H9 (cell line): ENCODE measurements at regions not wholly inside any gene's neighbourhood (a gene's known extent, or its start where the extent isn't known, plus 50 kb on each side); places are given as distances from the start of the nearest gene placed in this dataset.

ENCODE experiments used
- DNase-seq: peaks from one replicate; pipeline ENCODE4 v3.0.0-alpha.2; 2017
- H2AFZ ChIP-seq: one replicate; pipeline ENCODE4 v1.6.1; 2013; ENCODE audit warnings: mild to moderate bottlenecking, low read length, control low read depth, moderate library complexity
- H2AK5ac ChIP-seq: 2 replicates; pipeline ENCODE4 v1.6.1; 2013; ENCODE audit warnings: low read length, control low read depth, mixed read lengths; ENCODE audit not compliant: insufficient read length
- H2BK120ac ChIP-seq: one replicate; pipeline ENCODE4 v1.6.1; 2013; ENCODE audit warnings: low read depth, mild to moderate bottlenecking, low read length, control low read depth, inconsistent platforms; ENCODE audit not compliant: poor library complexity, severe bottlenecking
- H2BK12ac ChIP-seq: 2 replicates; pipeline ENCODE4 v1.6.1; 2013; ENCODE audit warnings: low read length, control low read depth, mixed read lengths, low read depth; ENCODE audit not compliant: insufficient read length
- H2BK15ac ChIP-seq: 2 replicates; pipeline ENCODE4 v1.6.1; 2013; ENCODE audit warnings: low read depth, low read length, control low read depth
- H2BK20ac ChIP-seq: one replicate; pipeline ENCODE4 v1.6.1; 2013; ENCODE audit warnings: low read depth, mild to moderate bottlenecking, low read length, control low read depth, inconsistent platforms; ENCODE audit not compliant: poor library complexity, severe bottlenecking
- H2BK5ac ChIP-seq: 2 replicates; pipeline ENCODE4 v1.6.1; 2013; ENCODE audit warnings: low read length, control low read depth, mixed read lengths; ENCODE audit not compliant: insufficient read length
- H3K14ac ChIP-seq: 2 replicates; pipeline ENCODE4 v1.6.1; 2013; ENCODE audit warnings: low read length, control low read depth; ENCODE audit not compliant: insufficient read depth
- H3K18ac ChIP-seq: 2 replicates; pipeline ENCODE4 v1.6.1; 2013; ENCODE audit warnings: low read depth, mild to moderate bottlenecking, mixed read lengths, low read length, control low read depth; ENCODE audit not compliant: insufficient read length
- H3K23ac ChIP-seq: 2 replicates; pipeline ENCODE4 v1.6.1; 2013; ENCODE audit warnings: low read length, control low read depth, mixed read lengths, low read depth; ENCODE audit not compliant: insufficient read length
- H3K23me2 ChIP-seq: 2 replicates; pipeline ENCODE4 v1.6.1; 2013; ENCODE audit warnings: low read depth, mild to moderate bottlenecking, mixed read lengths, low read length, control low read depth; ENCODE audit not compliant: insufficient read length, poor library complexity, severe bottlenecking
- H3K27ac ChIP-seq: 2 replicates; pipeline ENCODE4 v1.5.1; 2013; ENCODE audit warnings: low read length, control low read depth, mixed read lengths, low read depth; ENCODE audit not compliant: insufficient read length
- H3K27me3 ChIP-seq: 2 replicates; pipeline ENCODE4 v1.6.1; 2013; ENCODE audit warnings: low read length, control low read depth, inconsistent platforms; ENCODE audit not compliant: insufficient read depth
- H3K4ac ChIP-seq: 2 replicates; pipeline ENCODE4 v1.6.1; 2013; ENCODE audit warnings: low read depth, mild to moderate bottlenecking, control low read depth, inconsistent platforms, low read length, moderate library complexity
- H3K4me1 ChIP-seq: 2 replicates; pipeline ENCODE4 v1.6.1; 2013; ENCODE audit warnings: low read length, control low read depth, inconsistent platforms; ENCODE audit not compliant: insufficient read depth
- H3K4me2 ChIP-seq: 2 replicates; pipeline ENCODE4 v1.6.1; 2013; ENCODE audit warnings: low read length, control low read depth, mixed read lengths; ENCODE audit not compliant: insufficient read length, insufficient read depth
- H3K56ac ChIP-seq: 2 replicates; pipeline ENCODE4 v1.6.1; 2013; ENCODE audit warnings: low read depth, mild to moderate bottlenecking, mixed read lengths, low read length, control low read depth; ENCODE audit not compliant: insufficient read length
- H3K79me1 ChIP-seq: 2 replicates; pipeline ENCODE4 v1.6.1; 2013; ENCODE audit warnings: low read depth, mild to moderate bottlenecking, moderate library complexity, low read length, control low read depth, inconsistent platforms; ENCODE audit not compliant: insufficient read depth, poor library complexity, severe bottlenecking
- H3K79me2 ChIP-seq: 2 replicates; pipeline ENCODE4 v1.6.1; 2013; ENCODE audit warnings: low read length, control low read depth, inconsistent platforms; ENCODE audit not compliant: insufficient read depth
- H3K9ac ChIP-seq: 2 replicates; pipeline ENCODE4 v1.6.1; 2013; ENCODE audit warnings: low read length, control low read depth, mixed read lengths; ENCODE audit not compliant: insufficient read length; ENCODE audit errors: extremely low read depth
- H3K9me3 ChIP-seq: one replicate; pipeline ENCODE4 v1.6.1; 2013; ENCODE audit warnings: low read depth, low read length, inconsistent platforms; ENCODE audit not compliant: control insufficient read depth
- H3T11ph ChIP-seq: one replicate; pipeline ENCODE4 v1.6.1; 2013; ENCODE audit warnings: mild to moderate bottlenecking, low read length, control low read depth, inconsistent platforms
- H4K20me1 ChIP-seq: one replicate; pipeline ENCODE4 v1.6.1; 2013; ENCODE audit not compliant: control insufficient read depth, insufficient read length, insufficient read depth
- H4K5ac ChIP-seq: 2 replicates; pipeline ENCODE4 v1.6.1; 2013; ENCODE audit warnings: low read depth, mild to moderate bottlenecking, mixed read lengths, low read length, control low read depth; ENCODE audit not compliant: insufficient read length
- H4K8ac ChIP-seq: replicated peaks from 2 replicates; pipeline ENCODE4 v1.6.1; 2013; ENCODE audit warnings: low read length, control low read depth, mixed read lengths, low read depth; ENCODE audit not compliant: insufficient read length
- H4K91ac ChIP-seq: 2 replicates; pipeline ENCODE4 v1.6.1; 2013; ENCODE audit warnings: low read depth, mild to moderate bottlenecking, moderate library complexity, mixed read lengths, low read length, control low read depth; ENCODE audit not compliant: insufficient read length
- H3K27ac Mint-ChIP-seq, 3 experiments: 2 replicates in 2 of 3; 3 replicates in 1 of 3; pipeline ENCODE4 v1.8.0; 2020 to 2021; ENCODE audit warnings: mixed read lengths in 3 of 3, mild to moderate bottlenecking in 1 of 3, moderate library complexity in 1 of 3
- H3K27me3 Mint-ChIP-seq: 2 replicates; pipeline ENCODE4 v1.8.0; 2021; ENCODE audit warnings: low read depth, mild to moderate bottlenecking, moderate library complexity, mixed read lengths
- H3K36me3 Mint-ChIP-seq, 3 experiments: 2 replicates in 2 of 3; 3 replicates in 1 of 3; pipeline ENCODE4 v1.8.0; 2020 to 2021; ENCODE audit warnings: low read depth in 3 of 3, mixed read lengths in 3 of 3; ENCODE audit not compliant: insufficient read depth in 1 of 3
- H3K4me1 Mint-ChIP-seq, 2 experiments: 2 replicates each; pipeline ENCODE4 v1.8.0; 2020; ENCODE audit warnings: mixed read lengths in 2 of 2
- H3K4me3 Mint-ChIP-seq, 2 experiments: 2 replicates in 1 of 2; 3 replicates in 1 of 2; pipeline ENCODE4 v1.8.0; 2020 to 2021; ENCODE audit warnings: mild to moderate bottlenecking in 2 of 2, mixed read lengths in 2 of 2, moderate library complexity in 1 of 2
- H3K9me3 Mint-ChIP-seq, 2 experiments: 2 replicates in 1 of 2; 3 replicates in 1 of 2; pipeline ENCODE4 v1.8.0; 2020; ENCODE audit warnings: mild to moderate bottlenecking in 2 of 2, mixed read lengths in 2 of 2, moderate library complexity in 1 of 2
- CTCF ChIP-seq: fragments of 200-600 bp; sonication (generic); conservative IDR thresholded peaks from 3 replicates; pipeline ENCODE4 v1.8.0; 2021; ENCODE audit warnings: antibody characterized with exemption, mild to moderate bottlenecking
- WGBS: extraction: QIAGEN DNeasy Blood & Tissue Kit; methylation state at CpG from one replicate; pipeline ENCODE4 v1.1.7; 2013; ENCODE audit warnings: missing lambda C conversion rate, low lambda C conversion rate, mixed read lengths; ENCODE audit not compliant: insufficient read length; ENCODE audit errors: extremely low coverage; 5-methylcytosine and 5-hydroxymethylcytosine counted together

GRCh38 chr7:26479581-26479980 lies 187.9 kb downstream of the SNX10 start:
- H3K23me2 ChIP-seq, result no peaks in the 10 kb centered on the region
- Mint-ChIP-seq H3K4me3 (no peak overlapping the region), H3K9me3 (no peaks in the 10 kb centered on the region; a peak in 1 of 5 replicates), H3K27ac (no peak overlapping the region), H3K36me3 (no peaks in the 10 kb centered on the region; a peak in 1 of 7 replicates), H3K27me3 (peaks cover 50% of the 10 kb centered on the region), H3K4me1 (peaks cover 13 to 15% of the 10 kb centered on the region in 2 experiments)
- no peak overlapping the region for H2AK5ac ChIP-seq
- H4K20me1 ChIP-seq, result no peaks in the 10 kb centered on the region
- DNase-seq, result no peak
- no peak overlapping the region for H2BK20ac ChIP-seq
- no peak overlapping the region for H3K27ac ChIP-seq
- H3K23ac ChIP-seq, result no peak overlapping the region
- peaks cover 3% of the 10 kb centered on the region; the same call in 1 of the 2 replicates for H3K4me1 ChIP-seq
- no peaks in the 10 kb centered on the region; the same call in 1 of the 2 replicates for H3K27me3 ChIP-seq
- H2BK12ac ChIP-seq, result no peak overlapping the region
- no peak overlapping the region for H3K56ac ChIP-seq
- no peak overlapping the region for H4K5ac ChIP-seq
- no peak overlapping the region for H2BK120ac ChIP-seq
- H3K14ac ChIP-seq, result no peak overlapping the region
- no peaks in the 10 kb centered on the region for H3K79me2 ChIP-seq
- H4K8ac ChIP-seq, result no peak overlapping the region
- no peak overlapping the region for H3K9ac ChIP-seq
- no peak overlapping the region for H4K91ac ChIP-seq
- no peaks in the 10 kb centered on the region for H3K79me1 ChIP-seq
- no peak overlapping the region for H2BK15ac ChIP-seq
- no peak overlapping the region for H3K4ac ChIP-seq
- no peak for TF ChIP-seq CTCF
- H3K9me3 ChIP-seq, result no peaks in the 10 kb centered on the region
- H3T11ph ChIP-seq, result no peak overlapping the region
- no peak overlapping the region for H2BK5ac ChIP-seq
- no peak overlapping the region for H3K4me2 ChIP-seq
- WGBS, result no CpG with 5 or more reads among the region's 3 CpGs
- no peak overlapping the region for H3K18ac ChIP-seq
- no peak overlapping the region for H2AFZ ChIP-seq
